ENCODE measurements at regions not wholly inside any gene's neighbourhood (a gene's known extent, or its start where the extent isn't known, plus 50 kb on each side); places are given as distances from the start of the nearest gene placed in this dataset.

GRCh38 chr4:22019676-22020075 lies 71.1 kb upstream of the KCNIP4 start:
- no peak overlapping the region for H3K27ac ChIP-seq
- TF ChIP-seq CTCF (conservative IDR thresholded peaks at IDR 0.05): no peak

DNA sequence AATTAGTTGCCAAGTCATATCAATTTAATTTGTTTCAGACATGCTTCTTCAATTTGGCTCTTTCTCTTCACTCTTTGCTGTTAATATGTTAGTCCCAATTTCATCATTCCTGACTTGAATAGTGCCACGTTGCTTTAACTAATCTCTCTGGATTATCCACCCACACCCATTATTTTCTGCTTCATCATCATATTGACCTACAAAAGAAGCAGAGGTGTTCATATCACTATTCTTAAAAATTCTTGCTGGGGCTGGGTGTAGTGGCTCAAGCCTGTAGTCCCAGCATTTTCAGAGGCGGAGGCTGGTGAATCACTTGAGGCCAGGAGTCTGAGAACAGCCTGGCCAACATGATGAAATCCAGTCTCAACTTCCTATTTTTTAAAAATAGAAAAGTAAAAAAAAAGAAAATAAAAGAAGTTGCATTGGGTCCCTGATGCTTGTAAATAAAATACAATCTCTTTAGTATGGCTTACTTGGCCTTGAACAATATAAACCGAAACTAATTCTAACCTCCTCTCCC lies 65.7 kb upstream of the KCNIP4 start:
- no peak for TF ChIP-seq CTCF (conservative IDR thresholded peaks at IDR 0.05)
- H3K27ac ChIP-seq: no peak overlapping the region

DNA sequence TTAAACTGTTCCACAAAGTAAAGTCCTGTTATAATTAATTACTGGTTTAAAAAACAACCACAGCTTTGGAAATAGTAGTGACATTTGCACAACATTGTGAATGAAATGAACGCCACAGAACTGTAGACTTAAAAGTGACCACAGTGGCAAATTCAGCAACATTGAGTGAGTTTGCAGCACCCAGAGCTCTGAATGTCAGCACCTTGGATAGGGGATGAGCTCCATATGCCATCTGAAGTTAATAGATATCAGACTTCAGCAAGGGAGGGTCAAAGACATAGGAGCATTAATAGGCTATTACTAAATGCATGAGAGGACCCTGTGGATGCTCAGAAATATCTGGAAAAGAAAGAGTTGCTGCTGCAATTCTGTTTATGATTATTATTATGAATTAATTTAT lies 55.3 kb upstream of the KCNIP4 start:
- no peak overlapping the region for H3K27ac ChIP-seq
- no peak for TF ChIP-seq CTCF (conservative IDR thresholded peaks at IDR 0.05)

All from VCaP (cell line).